Keratinocyte (primary cell): ENCODE measurements at regions not wholly inside any gene's neighbourhood (a gene's known extent, or its start where the extent isn't known, plus 50 kb on each side); places are given as distances from the start of the nearest gene placed in this dataset.

Source experiments
- DNase-seq: peaks from one replicate; pipeline ENCODE4 v3.0.0-alpha.2; 2011; ENCODE audit warnings: low read depth, missing footprints, low spot score
- FAIRE-seq: peaks from 2 replicates; lab custom pipeline; 2011; peaks lifted over from hg19 to GRCh38; lab: Jason Lieb, UNC
- H2AFZ ChIP-seq: 2 replicates; pipeline ENCODE4 v1.6.0; 2012; ENCODE audit warnings: low read length, control low read depth, inconsistent platforms; ENCODE audit not compliant: control insufficient read depth
- H3K27ac ChIP-seq: 2 replicates; pipeline ENCODE4 v1.5.1; 2011; ENCODE audit warnings: low read length; ENCODE audit not compliant: control insufficient read depth, insufficient read depth
- H3K27me3 ChIP-seq: 3 replicates; pipeline ENCODE4 v1.6.0; 2011; ENCODE audit warnings: low read length; ENCODE audit not compliant: control insufficient read depth, insufficient read depth; ENCODE audit errors: extremely low read depth
- H3K36me3 ChIP-seq, 2 experiments: 2 replicates in 1 of 2; 3 replicates in 1 of 2; pipeline ENCODE4 v1.5.1; 2011; ENCODE audit warnings: low read length in 2 of 2, mild to moderate bottlenecking in 1 of 2; ENCODE audit not compliant: control insufficient read depth in 2 of 2, insufficient read depth in 2 of 2; ENCODE audit errors: extremely low read depth in 1 of 2
- H3K4me1 ChIP-seq: 3 replicates; pipeline ENCODE4 v1.5.1; 2011; ENCODE audit warnings: low read length; ENCODE audit not compliant: control insufficient read depth, insufficient read depth; ENCODE audit errors: extremely low read depth
- H3K4me2 ChIP-seq: 3 replicates; pipeline ENCODE4 v1.6.0; 2011; ENCODE audit warnings: low read depth, low read length; ENCODE audit not compliant: control insufficient read depth, insufficient read depth; ENCODE audit errors: extremely low read depth
- H3K4me3 ChIP-seq, 3 experiments: fragments of 200-600 bp in 1 of 3; sonication (generic) in 1 of 3; 2 replicates in 2 of 3; 3 replicates in 1 of 3; pipeline ENCODE4 v1.5.1; 2011 to 2016; ENCODE audit warnings: low read length in 3 of 3, mild to moderate bottlenecking in 3 of 3, control low read depth in 2 of 3, inconsistent platforms in 1 of 3, low read depth in 1 of 3, mixed read lengths in 1 of 3, mixed run types in 1 of 3, moderate library complexity in 1 of 3; ENCODE audit not compliant: control insufficient read depth in 2 of 3, insufficient read depth in 2 of 3; ENCODE audit errors: extremely low read depth in 1 of 3
- H3K79me2 ChIP-seq: 2 replicates; pipeline ENCODE4 v1.6.0; 2012; ENCODE audit warnings: low read length; ENCODE audit not compliant: control insufficient read depth, insufficient read depth
- H3K9ac ChIP-seq: 3 replicates; pipeline ENCODE4 v1.6.0; 2011; ENCODE audit warnings: low read length; ENCODE audit not compliant: control insufficient read depth, insufficient read depth; ENCODE audit errors: extremely low read depth
- H3K9me1 ChIP-seq: 3 replicates; pipeline ENCODE4 v1.6.0; 2011; ENCODE audit warnings: low read length; ENCODE audit not compliant: control insufficient read depth, insufficient read depth; ENCODE audit errors: extremely low read depth
- H3K9me3 ChIP-seq: 2 replicates; pipeline ENCODE4 v1.5.1; 2012; ENCODE audit warnings: low read depth, low read length; ENCODE audit not compliant: control insufficient read depth
- H4K20me1 ChIP-seq: 3 replicates; pipeline ENCODE4 v1.6.0; 2011; ENCODE audit warnings: low read length; ENCODE audit not compliant: control insufficient read depth, insufficient read depth; ENCODE audit errors: extremely low read depth
- CTCF ChIP-seq, 3 experiments: IDR thresholded peaks in 1 of 3; conservative IDR thresholded peaks in 1 of 3; optimal IDR thresholded peaks in 1 of 3; 2 replicates in 2 of 3; 3 replicates in 1 of 3; pipeline versions ENCODE3 to v1.5.1; 2011; ENCODE audit warnings: low read length in 3 of 3, mild to moderate bottlenecking in 3 of 3, moderate library complexity in 2 of 3, control low read depth in 1 of 3, inconsistent platforms in 1 of 3; ENCODE audit not compliant: insufficient read depth in 2 of 3; ENCODE audit errors: extremely low read depth in 1 of 3
- EZH2 ChIP-seq: IDR thresholded peaks from one replicate; pipeline ENCODE4 v1.6.1; 2012; ENCODE audit warnings: inconsistent platforms, mild to moderate bottlenecking, low read length, moderate library complexity
- dilution Hi-C: fragments of 300-500 bp; cut with MboI; formaldehyde crosslinking; loops from one replicate; pipeline ENCODE4 v1.7.0; 2020; ENCODE audit warnings: low sequenced_read_pairs; ENCODE audit not compliant: extremely low pct_ligation_motif_present

- H3K27me3 ChIP-seq, result no peaks in the 10 kb centered on the region
Observed at GRCh38 chr9:99606296-99606695, 215.4 kb upstream of the NR4A3 start.

GRCh38 chr9:99606957-99607356, 214.7 kb upstream of the NR4A3 start:
- Histone ChIP-seq H3K4me3 (no peak overlapping the region), H3K9me1 (no peaks in the 10 kb centered on the region), H3K36me3 (no peaks in the 10 kb centered on the region), H3K9ac (no peak overlapping the region), H3K4me1 (no peaks in the 10 kb centered on the region), H3K27ac (no peak overlapping the region), H3K27me3 (no peaks in the 10 kb centered on the region), H3K79me2 (no peaks in the 10 kb centered on the region), H3K9me3 (no peaks in the 10 kb centered on the region), H4K20me1 (no peaks in the 10 kb centered on the region), H2AFZ (no peak overlapping the region), H3K4me2 (no peak overlapping the region)
- DNase-seq (no peak), FAIRE-seq (no peak)
- dilution Hi-C loops, result no loop called here
- TF ChIP-seq EZH2, result no peak
- no peak for TF ChIP-seq CTCF (optimal IDR thresholded peaks at IDR 0.05 in 1 of 3, IDR thresholded peaks at IDR 0.05 in 1 of 3, conservative IDR thresholded peaks at IDR 0.05 in 1 of 3; ENCODE audit: extremely low read depth in 1 of 3, insufficient read depth in 2 of 3, low read length in 3 of 3)

More at GRCh38 chr9:99606296-99606695, 215.4 kb upstream of the NR4A3 start:
- H3K9me3 ChIP-seq, result no peaks in the 10 kb centered on the region
- H3K79me2 ChIP-seq, result no peaks in the 10 kb centered on the region
- no peaks in the 10 kb centered on the region for H3K4me1 ChIP-seq
- no peak overlapping the region for H3K27ac ChIP-seq
- FAIRE-seq (no peak), DNase-seq (no peak)
- no peak overlapping the region for H3K9ac ChIP-seq
- no peaks in the 10 kb centered on the region for H3K9me1 ChIP-seq
- H3K4me3 ChIP-seq, result no peak overlapping the region
- H2AFZ ChIP-seq, result no peak overlapping the region
- dilution Hi-C loops, result no loop called here
- H3K36me3 ChIP-seq, result no peaks in the 10 kb centered on the region
- TF ChIP-seq EZH2 (no peak), CTCF (optimal IDR thresholded peaks at IDR 0.05 in 1 of 3, IDR thresholded peaks at IDR 0.05 in 1 of 3, conservative IDR thresholded peaks at IDR 0.05 in 1 of 3; ENCODE audit: extremely low read depth in 1 of 3, insufficient read depth in 2 of 3, low read length in 3 of 3) (no peak)
- H3K4me2 ChIP-seq, result no peak overlapping the region
- H4K20me1 ChIP-seq, result no peaks in the 10 kb centered on the region
